Body of pancreas (tissue), 4 donors: ENCODE measurements at regions not wholly inside any gene's neighbourhood (a gene's known extent, or its start where the extent isn't known, plus 50 kb on each side); places are given as distances from the start of the nearest gene placed in this dataset.

Experiments
- POLR2A ChIP-seq, 3 donors: fragments of 450-650 bp; IDR thresholded peaks; one replicate each; pipeline ENCODE4 v1.6.1; 2016; ENCODE audit warnings: antibody characterized with exemption in 3 of 3, mild to moderate bottlenecking in 2 of 3
- TF ChIP-seq, protein P1 (sequence below), 7 experiments: fragments of 450-650 bp in 4 of 7; fragments of 200-600 bp in 3 of 7; sonication (generic) in 3 of 7; IDR thresholded peaks; one replicate each; pipeline ENCODE4 v1.5.1; 2016 to 2019; ENCODE audit warnings: antibody characterized with exemption in 7 of 7

DNA sequence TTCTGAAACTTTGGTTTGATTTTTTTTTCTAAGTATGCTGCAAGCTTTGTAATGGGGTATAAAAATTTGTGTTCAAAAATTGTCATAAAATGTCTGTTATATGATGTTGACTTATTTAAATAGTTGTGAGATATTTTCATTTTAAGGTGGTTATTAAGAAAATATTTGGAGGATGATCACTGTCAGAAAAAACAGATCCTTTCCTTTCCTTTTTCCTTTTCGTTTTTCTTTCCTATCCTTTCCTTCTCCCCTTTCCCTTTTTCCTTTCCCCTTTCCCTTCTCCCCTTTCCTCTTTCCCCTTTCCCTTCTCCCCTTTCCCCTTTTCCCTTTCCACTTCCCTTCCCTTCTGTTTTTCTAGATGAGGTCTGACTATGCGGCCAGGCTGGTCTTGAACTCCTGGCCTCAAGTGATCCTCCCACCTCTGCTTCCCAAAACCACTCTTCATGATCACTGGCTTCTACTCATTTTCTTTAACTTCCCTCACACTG lies 640.5 kb downstream of the PLCL1 start:
- TF ChIP-seq POLR2A (IDR thresholded peaks at IDR 0.05), result no peak
- TF ChIP-seq, protein P1, sequence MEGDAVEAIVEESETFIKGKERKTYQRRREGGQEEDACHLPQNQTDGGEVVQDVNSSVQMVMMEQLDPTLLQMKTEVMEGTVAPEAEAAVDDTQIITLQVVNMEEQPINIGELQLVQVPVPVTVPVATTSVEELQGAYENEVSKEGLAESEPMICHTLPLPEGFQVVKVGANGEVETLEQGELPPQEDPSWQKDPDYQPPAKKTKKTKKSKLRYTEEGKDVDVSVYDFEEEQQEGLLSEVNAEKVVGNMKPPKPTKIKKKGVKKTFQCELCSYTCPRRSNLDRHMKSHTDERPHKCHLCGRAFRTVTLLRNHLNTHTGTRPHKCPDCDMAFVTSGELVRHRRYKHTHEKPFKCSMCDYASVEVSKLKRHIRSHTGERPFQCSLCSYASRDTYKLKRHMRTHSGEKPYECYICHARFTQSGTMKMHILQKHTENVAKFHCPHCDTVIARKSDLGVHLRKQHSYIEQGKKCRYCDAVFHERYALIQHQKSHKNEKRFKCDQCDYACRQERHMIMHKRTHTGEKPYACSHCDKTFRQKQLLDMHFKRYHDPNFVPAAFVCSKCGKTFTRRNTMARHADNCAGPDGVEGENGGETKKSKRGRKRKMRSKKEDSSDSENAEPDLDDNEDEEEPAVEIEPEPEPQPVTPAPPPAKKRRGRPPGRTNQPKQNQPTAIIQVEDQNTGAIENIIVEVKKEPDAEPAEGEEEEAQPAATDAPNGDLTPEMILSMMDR (IDR thresholded peaks at IDR 0.05), result no peak
